GM12892 (cell line): ENCODE measurements at regions not wholly inside any gene's neighbourhood (a gene's known extent, or its start where the extent isn't known, plus 50 kb on each side); places are given as distances from the start of the nearest gene placed in this dataset.

Experiments used
- DNase-seq: peaks from one replicate; pipeline ENCODE4 v3.0.0; 2011; ENCODE audit not compliant: insufficient read length
- FAIRE-seq: peaks from 2 replicates; lab custom pipeline; 2011; peaks lifted over from hg19 to GRCh38; lab: Jason Lieb, UNC
- POLR2A ChIP-seq: IDR thresholded peaks from 2 replicates; pipeline ENCODE4 v1.6.1; 2011; ENCODE audit warnings: low read depth, low read length, control low read depth
- POLR2AphosphoS5 ChIP-seq: IDR thresholded peaks from 2 replicates; pipeline ENCODE4 v1.6.1; 2011; ENCODE audit warnings: low read depth, low read length, control low read depth
- TAF1 ChIP-seq: IDR thresholded peaks from 2 replicates; pipeline ENCODE4 v1.6.1; 2011; ENCODE audit warnings: low read depth, mild to moderate bottlenecking, control low read depth, low read length, borderline replicate concordance

GRCh38 chr10:123327896-123328295 is 173.7 kb downstream of the BUB3 start:
- no peak for FAIRE-seq
- no peak for TF ChIP-seq TAF1
- TF ChIP-seq POLR2AphosphoS5 = no peak
- no peak for TF ChIP-seq POLR2A
- DNase-seq = no peak

GRCh38 chr10:123331438-123331837 is 177.2 kb downstream of the BUB3 start:
- FAIRE-seq (no peak), DNase-seq (no peak)
- TF ChIP-seq POLR2A (no peak), POLR2AphosphoS5 (no peak), TAF1 (no peak)

- FAIRE-seq = no peak
- TF ChIP-seq POLR2AphosphoS5 (no peak), TAF1 (no peak), POLR2A (no peak)
- DNase-seq = no peak
Measured at GRCh38 chr10:123346581-123346980, 192.4 kb downstream of the BUB3 start.

GRCh38 chr10:123348691-123349572 is 194.7 kb downstream of the BUB3 start:
- no peak for TF ChIP-seq TAF1
- no peak for TF ChIP-seq POLR2AphosphoS5
- no peak for TF ChIP-seq POLR2A
- no peak for DNase-seq
- FAIRE-seq = no peak

GRCh38 chr10:123351715-123352114 is 197.5 kb downstream of the BUB3 start:
- no peak for DNase-seq
- no peak for TF ChIP-seq TAF1
- FAIRE-seq = no peak

- TF ChIP-seq POLR2A = no peak
- TF ChIP-seq POLR2AphosphoS5 = no peak
- TF ChIP-seq TAF1 = no peak
- FAIRE-seq (no peak), DNase-seq (no peak)
Measured at GRCh38 chr10:123354521-123354920, 200.3 kb downstream of the BUB3 start.

- no peak for DNase-seq
- FAIRE-seq = no peak
Measured at GRCh38 chr10:123355748-123356481, 201.7 kb downstream of the BUB3 start.

GRCh38 chr10:123356799-123357198 is 202.6 kb downstream of the BUB3 start:
- FAIRE-seq = no peak
- TF ChIP-seq TAF1 = no peak
- no peak for TF ChIP-seq POLR2A
- no peak for TF ChIP-seq POLR2AphosphoS5
- DNase-seq = no peak

More at GRCh38 chr10:123355748-123356481, 201.7 kb downstream of the BUB3 start:
- TF ChIP-seq POLR2AphosphoS5 (no peak), TAF1 (no peak), POLR2A (no peak)

- no peak for FAIRE-seq
- DNase-seq = no peak
Measured at GRCh38 chr10:123357421-123357930, 203.3 kb downstream of the BUB3 start.

GRCh38 chr10:123359539-123359938 is 205.3 kb downstream of the BUB3 start:
- peak; percentile 79 for FAIRE-seq
- TF ChIP-seq POLR2A (no peak), TAF1 (no peak), POLR2AphosphoS5 (no peak)

More at GRCh38 chr10:123357421-123357930, 203.3 kb downstream of the BUB3 start:
- TF ChIP-seq POLR2AphosphoS5 = no peak
- no peak for TF ChIP-seq POLR2A
- no peak for TF ChIP-seq TAF1

GRCh38 chr10:123361832-123362231 is 207.6 kb downstream of the BUB3 start:
- DNase-seq = no peak
- no peak for FAIRE-seq
- TF ChIP-seq POLR2AphosphoS5 (no peak), TAF1 (no peak), POLR2A (no peak)

More at GRCh38 chr10:123359539-123359938, 205.3 kb downstream of the BUB3 start:
- no peak for DNase-seq
